HG03066 (cell line): ENCODE measurements at regions not wholly inside any gene's neighbourhood (a gene's known extent, or its start where the extent isn't known, plus 50 kb on each side); places are given as distances from the start of the nearest gene placed in this dataset.
A peak's percentile ranks its signal among the peaks of the same experiment; 100 is the strongest.
"Not testable (repeated sequence)": the region's sequence is repeated elsewhere in the genome, so short reads cannot be mapped to it uniquely, and the experiment has no call there.

Experiments used
- ATAC-seq: cut with Tn5 transposase; IDR thresholded peaks from one replicate; pipeline ENCODE4 v1.9.1; 2021; ENCODE audit warnings: low read depth; ENCODE audit not compliant: unreplicated experiment

DNA sequence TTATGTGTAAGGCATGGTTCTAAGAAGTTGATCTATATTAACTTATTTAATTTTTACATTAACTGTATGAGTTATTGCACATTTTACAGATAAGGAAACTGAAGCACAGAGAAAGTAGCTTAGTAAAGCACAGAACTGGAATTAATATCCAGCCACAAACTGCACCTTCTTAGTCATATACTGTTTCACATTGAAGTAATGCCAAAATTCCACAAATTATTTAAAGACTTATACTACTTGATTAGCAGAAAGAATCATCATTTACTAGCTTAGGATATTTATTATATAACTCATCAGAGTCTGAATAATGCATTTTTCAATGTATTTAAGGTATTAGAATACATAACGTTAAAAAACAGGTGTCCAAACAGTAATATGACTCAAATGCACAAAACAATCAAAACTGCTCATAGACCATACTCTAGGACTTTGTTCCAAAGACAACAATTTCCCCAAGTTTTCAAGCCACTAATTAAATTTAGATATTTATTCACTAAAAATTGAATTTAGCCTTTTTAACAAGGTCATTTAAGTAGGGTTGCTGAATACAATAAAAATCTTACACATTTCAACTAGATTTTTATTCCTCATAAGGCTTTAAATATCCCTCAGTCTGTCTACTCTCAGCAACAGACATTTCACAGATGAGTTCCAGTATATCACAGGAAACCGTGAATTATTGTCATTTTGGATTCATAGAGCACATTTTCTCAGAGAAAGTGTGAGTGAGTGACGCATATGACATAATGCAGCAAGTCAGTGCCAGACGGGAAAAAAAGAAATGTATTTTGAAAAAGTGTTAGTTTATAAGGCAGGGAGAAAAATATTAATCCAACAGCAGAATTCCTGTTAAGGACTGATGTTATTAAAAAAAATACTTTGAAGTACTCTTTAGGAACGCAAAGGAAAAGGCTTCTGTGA, 782.5 kb downstream of the TMTC2 start:
- ATAC-seq = no peak

GRCh38 chr12:83465632-83466031, 778.9 kb downstream of the TMTC2 start:
- no peak for ATAC-seq

GRCh38 chr12:83462419-83462818, 775.7 kb downstream of the TMTC2 start:
- no peak for ATAC-seq

DNA sequence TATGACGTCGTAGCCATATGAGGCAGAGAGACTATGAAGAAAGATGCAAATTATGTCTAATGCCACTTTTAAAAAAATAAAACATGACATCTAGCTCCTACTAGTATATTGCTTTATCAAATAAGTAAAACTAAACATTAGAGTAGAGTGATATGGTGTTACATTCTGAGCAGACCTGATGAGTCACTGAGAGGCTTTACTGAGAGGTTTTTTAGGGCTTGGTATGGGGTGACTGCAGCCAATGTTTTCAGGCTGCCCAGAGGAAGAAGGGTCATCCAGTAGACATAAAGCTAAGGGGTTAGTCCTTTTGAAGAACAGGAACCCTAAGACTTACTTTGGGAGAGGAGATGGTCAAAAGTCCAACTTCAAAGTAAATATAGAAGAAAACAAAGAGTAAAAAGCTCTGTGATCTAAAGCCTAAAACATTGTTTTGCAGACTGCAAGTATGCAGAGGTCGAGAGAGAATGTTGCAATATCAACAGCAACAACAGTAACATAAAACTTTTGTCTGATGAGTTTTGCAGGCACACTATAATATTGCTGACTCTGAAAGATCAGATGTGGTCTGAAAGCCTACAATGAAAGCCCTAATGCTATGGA, 774.7 kb downstream of the TMTC2 start:
- ATAC-seq = no peak

- ATAC-seq = no peak
These were observed 764.5 kb downstream of the TMTC2 start for GRCh38 chr12:83451189-83451588.

GRCh38 chr12:83434600-83434999, 747.9 kb downstream of the TMTC2 start:
- no peak for ATAC-seq

DNA sequence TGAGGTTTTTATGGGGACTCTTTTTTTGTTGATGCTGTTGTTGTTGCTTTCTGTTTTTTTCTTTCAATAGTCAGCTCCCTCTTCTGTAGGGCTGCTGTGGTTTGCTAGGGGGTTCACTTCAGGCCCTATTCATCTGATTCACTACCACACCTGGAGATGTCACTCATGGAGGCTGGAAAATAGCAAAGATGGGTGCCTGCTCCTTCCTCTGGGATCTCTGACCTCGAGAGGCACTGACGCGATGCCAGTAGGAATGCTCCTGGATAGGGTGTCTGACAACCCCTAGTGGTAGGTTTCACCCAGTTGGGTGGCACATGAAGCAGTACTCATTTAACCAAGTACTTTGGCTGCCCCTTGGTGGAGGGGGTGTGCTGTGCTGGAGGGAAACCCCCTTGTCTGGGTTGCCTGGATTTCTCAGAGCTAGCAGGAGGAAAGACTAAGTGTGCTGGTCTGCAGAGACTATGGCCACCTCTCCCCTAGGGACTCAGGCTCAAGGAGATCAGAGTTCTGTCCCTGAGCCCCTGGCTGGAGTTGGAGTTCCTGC, 745.5 kb downstream of the TMTC2 start:
- ATAC-seq = no peak

DNA sequence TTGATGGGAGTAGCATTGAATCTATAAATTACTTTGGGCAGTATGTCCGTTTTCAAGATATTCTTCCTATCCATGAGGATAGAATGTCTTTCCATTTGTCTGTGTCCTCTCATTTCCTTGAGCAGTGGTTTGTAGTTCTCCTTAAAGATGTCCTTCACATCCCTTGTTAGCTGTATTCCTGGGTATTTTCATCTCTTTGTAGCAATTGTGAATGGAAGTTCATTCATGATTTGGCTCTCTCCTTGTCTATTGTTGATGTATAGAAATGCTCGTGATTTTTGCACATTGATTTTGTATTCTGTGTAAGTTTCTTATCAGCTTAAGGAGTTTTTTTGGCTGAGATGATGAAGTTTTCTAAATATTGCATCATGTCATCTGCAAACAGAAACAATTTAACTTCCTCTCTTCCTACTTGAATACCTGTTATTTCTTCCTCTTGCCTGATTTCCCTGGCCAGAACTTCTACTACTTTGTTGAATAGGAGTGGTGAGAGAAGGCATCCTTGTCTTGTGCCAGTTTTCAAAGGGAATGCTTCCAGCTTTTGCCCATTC, 741.0 kb downstream of the TMTC2 start:
- ATAC-seq = not testable (repeated sequence)

DNA sequence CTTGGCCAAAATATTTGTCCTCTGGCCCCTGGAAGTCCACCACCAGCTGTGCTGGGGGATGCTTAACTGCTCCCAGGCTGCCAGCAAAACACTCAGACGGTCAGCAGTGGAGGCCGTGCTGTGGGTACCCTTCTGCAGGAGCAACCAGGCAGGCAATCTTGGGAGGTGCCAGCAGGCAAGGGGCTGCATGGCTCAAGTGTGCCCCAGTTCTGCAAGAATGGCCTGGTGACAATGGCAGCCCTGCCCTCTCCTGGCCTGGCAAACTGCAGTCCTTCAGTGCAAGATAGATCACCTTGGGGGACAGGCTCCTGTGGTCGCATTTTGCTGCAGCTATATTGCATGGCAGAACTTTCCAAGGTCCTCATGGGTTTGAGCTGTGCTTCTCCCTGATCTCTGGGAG, 728.3 kb downstream of the TMTC2 start:
- no peak for ATAC-seq

DNA sequence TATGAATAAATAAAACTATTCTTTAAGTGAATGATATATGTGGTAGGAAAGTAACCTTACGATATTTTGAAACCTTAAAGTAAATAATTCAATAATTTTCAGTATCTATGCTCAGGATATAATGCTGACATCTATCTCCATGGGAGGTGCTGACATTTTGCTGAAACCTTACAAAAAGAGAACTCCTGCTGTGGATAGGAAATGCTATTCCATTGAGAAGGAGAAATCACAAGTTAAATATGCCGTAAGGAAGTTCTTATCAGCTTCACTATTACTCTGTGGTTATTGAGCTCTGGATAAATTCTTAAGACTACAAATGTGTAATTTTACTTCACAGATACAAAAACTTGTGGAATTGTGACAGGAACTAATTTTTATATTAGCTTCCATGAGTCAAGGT, 722.1 kb downstream of the TMTC2 start:
- ATAC-seq = no peak

- ATAC-seq = no peak
These were observed 721.4 kb downstream of the TMTC2 start for GRCh38 chr12:83408146-83408545.

GRCh38 chr12:83404521-83404920, 717.8 kb downstream of the TMTC2 start:
- no peak for ATAC-seq

GRCh38 chr12:83390186-83390585, 703.5 kb downstream of the TMTC2 start:
- no peak for ATAC-seq

DNA sequence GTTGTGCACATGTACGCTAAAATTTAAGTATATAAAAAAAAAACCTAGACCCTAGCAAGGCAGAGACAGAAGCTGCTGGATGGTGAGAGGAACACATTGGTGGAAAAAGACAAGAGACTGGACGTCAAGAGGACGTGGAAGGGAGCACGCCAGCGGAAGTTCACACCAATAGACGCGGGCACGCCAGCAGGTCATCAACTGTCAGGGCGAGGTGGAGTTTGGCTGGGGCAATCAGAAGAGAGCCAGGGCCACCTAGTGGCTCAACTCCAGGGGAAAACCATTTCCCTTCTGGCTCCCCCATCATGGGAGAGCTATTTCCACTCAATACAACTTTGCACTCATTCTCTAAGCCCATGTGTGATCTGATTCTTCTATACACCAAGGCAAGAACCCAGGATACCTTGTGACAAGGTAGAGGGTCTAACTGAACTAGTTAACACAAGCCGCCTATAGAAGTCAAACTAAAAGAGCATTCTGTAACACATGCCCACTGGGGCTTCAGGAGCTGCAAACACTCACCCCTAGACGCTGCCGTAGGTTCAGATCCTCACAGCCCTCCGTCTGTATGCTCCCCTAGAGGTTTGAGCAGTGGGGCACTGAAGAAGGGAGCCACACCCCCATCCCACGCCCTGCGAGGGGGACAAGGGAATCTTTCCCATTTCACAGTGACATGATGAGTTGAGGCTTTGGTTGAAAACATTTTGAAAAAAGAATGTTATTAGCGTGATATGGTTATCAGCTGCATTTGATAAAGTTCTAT, 702.7 kb downstream of the TMTC2 start:
- peak; percentile 56 for ATAC-seq

DNA sequence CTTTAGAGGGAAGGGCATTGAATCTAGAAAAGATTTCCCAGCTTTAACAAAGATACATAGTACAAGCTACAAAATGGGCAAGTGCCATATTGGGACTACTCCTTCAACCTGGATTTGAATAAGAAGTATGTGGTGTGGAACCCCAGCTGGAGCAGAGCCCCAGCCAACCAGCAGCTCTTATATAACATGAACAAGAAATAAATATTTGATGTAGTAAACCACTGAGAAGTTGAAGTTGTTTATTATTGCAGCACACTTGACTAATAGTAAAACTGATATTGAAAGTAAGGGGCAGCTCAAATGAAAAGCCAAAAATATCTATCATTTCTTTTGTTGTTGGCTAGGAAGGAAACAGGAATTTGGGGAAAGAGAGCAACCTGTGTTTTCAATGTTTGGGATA, 701.8 kb downstream of the TMTC2 start:
- ATAC-seq = peak; percentile 56

- ATAC-seq = no peak
These were observed 700.0 kb downstream of the TMTC2 start for GRCh38 chr12:83386527-83387264.

DNA sequence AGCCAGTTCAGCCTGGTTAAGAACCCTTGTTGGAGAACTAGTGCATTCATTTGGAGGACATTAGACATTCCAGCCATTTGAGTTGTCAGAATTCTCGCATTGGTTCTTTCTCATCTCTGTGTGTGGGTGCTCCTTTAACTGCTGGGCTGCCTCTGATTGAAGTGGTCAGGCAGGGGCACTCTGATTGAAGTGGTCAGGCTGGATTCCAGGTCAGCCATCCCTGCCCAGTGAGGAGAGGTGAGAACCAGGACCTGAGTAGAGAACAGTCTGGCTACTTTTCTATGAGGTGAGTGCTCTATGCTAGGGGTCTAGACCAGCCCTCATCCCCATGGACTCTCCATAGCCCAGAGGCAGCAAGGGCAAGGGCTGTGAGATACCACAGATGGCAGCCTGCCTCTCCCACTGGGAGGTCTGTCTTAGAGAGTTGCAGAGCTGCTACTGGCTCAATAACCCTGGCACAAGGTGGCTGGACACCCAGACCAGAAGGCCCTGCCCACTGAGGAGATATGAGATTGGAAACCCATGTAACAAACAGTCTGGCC, 691.6 kb downstream of the TMTC2 start:
- ATAC-seq = no peak

GRCh38 chr12:83365317-83365716, 678.6 kb downstream of the TMTC2 start:
- ATAC-seq = no peak

DNA sequence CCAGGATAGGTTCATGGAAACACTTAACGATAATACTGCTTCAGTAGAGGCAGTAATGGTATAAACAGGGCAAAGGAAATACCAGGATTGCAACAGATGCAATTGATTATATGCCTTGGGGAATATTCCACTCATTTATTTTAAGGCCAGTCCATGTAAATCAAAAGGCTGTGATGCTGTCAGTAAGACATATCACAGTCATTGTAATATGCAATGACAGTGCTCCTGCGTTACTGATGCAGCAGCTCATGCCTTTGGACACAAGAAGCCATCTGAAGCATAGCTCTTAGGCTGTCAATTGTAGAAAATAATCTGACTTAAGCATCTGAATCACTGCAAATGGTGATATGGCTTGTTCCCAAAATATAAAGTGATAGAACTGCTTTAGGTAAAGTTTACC, 674.8 kb downstream of the TMTC2 start:
- ATAC-seq = no peak

- ATAC-seq = no peak
These were observed 674.4 kb downstream of the TMTC2 start for GRCh38 chr12:83361071-83361470.
